HCT116 (cell line): ENCODE measurements at regions not wholly inside any gene's neighbourhood (a gene's known extent, or its start where the extent isn't known, plus 50 kb on each side); places are given as distances from the start of the nearest gene placed in this dataset.

Source experiments
- ATAC-seq: fragments of 200-7000 bp; cut with Tn5 transposase; 2 replicates; pipeline ENCODE4 v1.9.1; 2020; ENCODE audit warnings: mild to moderate bottlenecking, moderate library complexity
- BruUV-seq: library from RNA; stranded (reverse); fragments of 400-500 nt; replicated peaks from 2 replicates; lab custom pipeline; 2021; lab: Mats Ljungman, UMichigan
- CTCF ChIA-PET: fragments of 300-600 bp; sonication (Branson Sonifier 250); formaldehyde crosslinking; loops from one replicate; lab custom pipeline; 2021; ENCODE audit warnings: antibody characterized with exemption; lab: Charles Lee
- POLR2A ChIA-PET: fragments of 300-600, 350-600 bp; sonication (Branson Sonifier 250); formaldehyde crosslinking; loops from one replicate; lab custom pipeline; 2021; ENCODE audit warnings: antibody characterized with exemption; lab: Charles Lee
- RAD21 ChIA-PET, 2 experiments: fragments of 300-600 bp; sonication (Branson Sonifier 250); formaldehyde crosslinking; loops; one replicate each; lab custom pipeline; 2023; ENCODE audit warnings: low total read pairs in 2 of 2; ENCODE audit not compliant: uncharacterized antibody in 2 of 2, unreplicated experiment in 2 of 2, low non-redundant PET in 1 of 2; lab: Charles Lee
- DNase-seq: peaks from one replicate; pipeline ENCODE4 v3.0.0-alpha.2; 2010; ENCODE audit warnings: low read depth, low spot score
- H2AFZ ChIP-seq: fragments of 200-600 bp; shearing (Covaris generic), sonication (generic); 2 replicates; pipeline ENCODE4 v1.6.1; 2017; ENCODE audit warnings: low read depth, mixed run types, mixed read lengths, antibody characterized with exemption, low read length; ENCODE audit not compliant: poor library complexity, severe bottlenecking
- H3K27ac ChIP-seq: 2 replicates; pipeline ENCODE4 v1.5.1; 2012; ENCODE audit warnings: low read depth, low read length
- H3K27me3 ChIP-seq: fragments of 200-600 bp; sonication (generic); 2 replicates; pipeline ENCODE4 v1.6.1; 2016; ENCODE audit warnings: mixed run types, low read length, mixed read lengths; ENCODE audit not compliant: insufficient read depth
- H3K36me3 ChIP-seq, 2 experiments: fragments of 200-500 bp in 1 of 2; fragments of 200-600 bp in 1 of 2; sonication (Bioruptor generic) in 1 of 2; sonication (generic) in 1 of 2; 2 replicates each; pipeline versions ENCODE4 v1.5.1 to v1.6.1; 2014 to 2016; ENCODE audit warnings: low read length in 2 of 2, inconsistent platforms in 1 of 2, mixed read lengths in 1 of 2, mixed run types in 1 of 2; ENCODE audit not compliant: insufficient read depth in 2 of 2, control insufficient read depth in 1 of 2
- H3K4me1 ChIP-seq, 2 experiments: fragments of 200-600 bp in 1 of 2; sonication (generic) in 1 of 2; 2 replicates each; pipeline versions ENCODE4 v1.5.1 to v1.6.1; 2012 to 2017; ENCODE audit warnings: low read length in 2 of 2, inconsistent platforms in 1 of 2, mild to moderate bottlenecking in 1 of 2, mixed read lengths in 1 of 2, mixed run types in 1 of 2, moderate library complexity in 1 of 2; ENCODE audit not compliant: insufficient read depth in 2 of 2, control insufficient read depth in 1 of 2
- H3K4me2 ChIP-seq: fragments of 200-600 bp; sonication (generic); 2 replicates; pipeline ENCODE4 v1.6.1; 2017; ENCODE audit warnings: mixed run types, low read length, mixed read lengths
- H3K4me3 ChIP-seq, 2 experiments: fragments of 200-600 bp in 1 of 2; sonication (generic) in 1 of 2; replicated peaks in 1 of 2; 2 replicates each; pipeline ENCODE4 v1.5.1; 2011 to 2016; ENCODE audit warnings: low read length in 2 of 2, control low read depth in 1 of 2, low read depth in 1 of 2, mild to moderate bottlenecking in 1 of 2, mixed read lengths in 1 of 2, mixed run types in 1 of 2
- H3K79me2 ChIP-seq: fragments of 200-600 bp; sonication (generic); 2 replicates; pipeline ENCODE4 v1.6.1; 2017; ENCODE audit warnings: mild to moderate bottlenecking, mixed run types, low read length, moderate library complexity, mixed read lengths; ENCODE audit not compliant: insufficient read depth
- H3K9ac ChIP-seq: fragments of 200-600 bp; sonication (generic); 2 replicates; pipeline ENCODE4 v1.6.1; 2016; ENCODE audit warnings: low read length, mixed read lengths
- H3K9me2 ChIP-seq: fragments of 200-600 bp; sonication (generic), shearing (Covaris generic); 2 replicates; pipeline ENCODE4 v1.6.1; 2017; ENCODE audit warnings: mixed run types, mild to moderate bottlenecking, moderate library complexity; ENCODE audit not compliant: insufficient read depth
- H3K9me3 ChIP-seq, 2 experiments: fragments of 200-500 bp in 1 of 2; fragments of 200-600 bp in 1 of 2; sonication (Bioruptor generic) in 1 of 2; sonication (generic) in 1 of 2; 2 replicates each; pipeline ENCODE4 v1.6.1; 2014 to 2017; ENCODE audit warnings: low read length in 2 of 2, mixed read lengths in 2 of 2, inconsistent platforms in 1 of 2, low read depth in 1 of 2, mild to moderate bottlenecking in 1 of 2, mixed run types in 1 of 2, moderate library complexity in 1 of 2; ENCODE audit not compliant: control insufficient read depth in 1 of 2, insufficient read depth in 1 of 2
- H4K20me1 ChIP-seq: fragments of 200-600 bp; sonication (generic), shearing (Covaris generic); 2 replicates; pipeline ENCODE4 v1.6.1; 2017; ENCODE audit warnings: mixed run types, mild to moderate bottlenecking, moderate library complexity; ENCODE audit not compliant: insufficient read depth
- CBX3 ChIP-seq: IDR thresholded peaks from 2 replicates; pipeline ENCODE4 v1.6.1; 2012; ENCODE audit warnings: low read depth
- ELF1 ChIP-seq: IDR thresholded peaks from 2 replicates; pipeline ENCODE4 v1.6.1; 2012; ENCODE audit warnings: low read depth, borderline replicate concordance
- EZH2 ChIP-seq: fragments of 200-600 bp; sonication (generic); IDR thresholded peaks from 2 replicates; pipeline ENCODE4 v1.6.1; 2017; ENCODE audit warnings: antibody characterized with exemption, mixed run types
- EZH2phosphoT487 ChIP-seq: fragments of 200-600 bp; IDR thresholded peaks from 2 replicates; pipeline ENCODE4 v1.6.1; 2018; ENCODE audit warnings: antibody characterized with exemption, borderline replicate concordance
- JUND ChIP-seq: IDR thresholded peaks from 2 replicates; pipeline ENCODE4 v1.6.1; 2012
- POLR2A ChIP-seq: IDR thresholded peaks from 2 replicates; pipeline ENCODE4 v1.7.0; 2011; ENCODE audit warnings: borderline replicate concordance; ENCODE audit not compliant: insufficient read depth, insufficient read length; ENCODE audit errors: extremely low read depth
- POLR2AphosphoS5 ChIP-seq: IDR thresholded peaks from 2 replicates; pipeline ENCODE4 v1.6.1; 2011; ENCODE audit warnings: mild to moderate bottlenecking, low read depth, low read length, moderate library complexity
- RAD21 ChIP-seq: IDR thresholded peaks from 2 replicates; pipeline ENCODE4 v1.6.1; 2012; ENCODE audit warnings: low read depth, mild to moderate bottlenecking
- SIN3A ChIP-seq: IDR thresholded peaks from 2 replicates; pipeline ENCODE4 v1.6.1; 2012; ENCODE audit warnings: low read depth
- SP1 ChIP-seq: IDR thresholded peaks from 2 replicates; pipeline ENCODE4 v1.6.1; 2012; ENCODE audit warnings: low read depth
- SRF ChIP-seq: IDR thresholded peaks from 2 replicates; pipeline ENCODE4 v1.6.1; 2012; ENCODE audit warnings: low read depth
- ZFX ChIP-seq: fragments of 450-650 bp; IDR thresholded peaks from 2 replicates; pipeline ENCODE4 v1.6.1; 2017
- ZNF274 ChIP-seq: fragments of 200-500 bp; sonication (Bioruptor generic); IDR thresholded peaks from 2 replicates; pipeline ENCODE4 v1.6.1; 2014; ENCODE audit warnings: mild to moderate bottlenecking, low read depth, low read length, inconsistent platforms
- intact Hi-C: fragments of 100-400 bp; cut with micrococcal nuclease; formaldehyde crosslinking; loops from 2 replicates; pipeline ENCODE4 v1.10.0; 2022
- TF ChIP-seq, protein P1 (sequence below): IDR thresholded peaks from 2 replicates; pipeline ENCODE4 v1.6.1; 2012
- TF ChIP-seq, protein P2 (sequence below): IDR thresholded peaks from 2 replicates; pipeline ENCODE4 v1.6.1; 2012
- TF ChIP-seq, protein P3 (sequence below): IDR thresholded peaks from 2 replicates; pipeline ENCODE4 v1.6.1; 2012; ENCODE audit warnings: low read depth

DNA sequence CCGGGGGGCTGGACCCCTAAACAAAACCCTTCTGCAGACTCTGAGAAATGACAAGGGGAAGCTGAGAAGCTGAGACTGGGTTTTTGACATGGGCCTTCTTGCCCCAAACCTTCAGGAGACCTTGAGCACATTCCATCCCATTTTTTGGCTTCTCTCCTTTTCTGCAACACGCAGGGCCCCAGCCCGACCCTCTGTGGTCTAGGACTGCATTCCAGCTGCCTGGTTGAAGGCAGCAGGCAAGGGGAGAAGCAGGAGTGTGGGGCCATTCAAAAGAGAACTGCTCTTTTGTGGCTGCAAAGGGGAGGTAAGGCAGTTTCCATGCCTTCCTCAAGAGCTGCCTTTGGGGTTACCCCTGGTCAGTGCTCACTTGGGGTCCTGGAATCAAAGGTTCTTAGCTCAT, 263.0 kb downstream of the TLE3 start:
- CTCF ChIA-PET: no interaction called here
- no peak overlapping the region for H2AFZ ChIP-seq
- intact Hi-C loops: no loop called here
- H3K9me2 ChIP-seq: no peaks in the 10 kb centered on the region
- TF ChIP-seq RAD21 (no peak), POLR2A (no peak), SRF (no peak), ZNF274 (no peak), EZH2 (no peak), EZH2phosphoT487 (no peak), POLR2AphosphoS5 (no peak), CBX3 (no peak), SP1 (no peak), JUND (no peak), ZFX (no peak), ELF1 (no peak), SIN3A (no peak)
- TF ChIP-seq, protein P1, sequence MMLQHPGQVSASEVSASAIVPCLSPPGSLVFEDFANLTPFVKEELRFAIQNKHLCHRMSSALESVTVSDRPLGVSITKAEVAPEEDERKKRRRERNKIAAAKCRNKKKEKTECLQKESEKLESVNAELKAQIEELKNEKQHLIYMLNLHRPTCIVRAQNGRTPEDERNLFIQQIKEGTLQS: no peak
- TF ChIP-seq, protein P2, sequence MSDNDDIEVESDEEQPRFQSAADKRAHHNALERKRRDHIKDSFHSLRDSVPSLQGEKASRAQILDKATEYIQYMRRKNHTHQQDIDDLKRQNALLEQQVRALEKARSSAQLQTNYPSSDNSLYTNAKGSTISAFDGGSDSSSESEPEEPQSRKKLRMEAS: no peak
- TF ChIP-seq, protein P3, sequence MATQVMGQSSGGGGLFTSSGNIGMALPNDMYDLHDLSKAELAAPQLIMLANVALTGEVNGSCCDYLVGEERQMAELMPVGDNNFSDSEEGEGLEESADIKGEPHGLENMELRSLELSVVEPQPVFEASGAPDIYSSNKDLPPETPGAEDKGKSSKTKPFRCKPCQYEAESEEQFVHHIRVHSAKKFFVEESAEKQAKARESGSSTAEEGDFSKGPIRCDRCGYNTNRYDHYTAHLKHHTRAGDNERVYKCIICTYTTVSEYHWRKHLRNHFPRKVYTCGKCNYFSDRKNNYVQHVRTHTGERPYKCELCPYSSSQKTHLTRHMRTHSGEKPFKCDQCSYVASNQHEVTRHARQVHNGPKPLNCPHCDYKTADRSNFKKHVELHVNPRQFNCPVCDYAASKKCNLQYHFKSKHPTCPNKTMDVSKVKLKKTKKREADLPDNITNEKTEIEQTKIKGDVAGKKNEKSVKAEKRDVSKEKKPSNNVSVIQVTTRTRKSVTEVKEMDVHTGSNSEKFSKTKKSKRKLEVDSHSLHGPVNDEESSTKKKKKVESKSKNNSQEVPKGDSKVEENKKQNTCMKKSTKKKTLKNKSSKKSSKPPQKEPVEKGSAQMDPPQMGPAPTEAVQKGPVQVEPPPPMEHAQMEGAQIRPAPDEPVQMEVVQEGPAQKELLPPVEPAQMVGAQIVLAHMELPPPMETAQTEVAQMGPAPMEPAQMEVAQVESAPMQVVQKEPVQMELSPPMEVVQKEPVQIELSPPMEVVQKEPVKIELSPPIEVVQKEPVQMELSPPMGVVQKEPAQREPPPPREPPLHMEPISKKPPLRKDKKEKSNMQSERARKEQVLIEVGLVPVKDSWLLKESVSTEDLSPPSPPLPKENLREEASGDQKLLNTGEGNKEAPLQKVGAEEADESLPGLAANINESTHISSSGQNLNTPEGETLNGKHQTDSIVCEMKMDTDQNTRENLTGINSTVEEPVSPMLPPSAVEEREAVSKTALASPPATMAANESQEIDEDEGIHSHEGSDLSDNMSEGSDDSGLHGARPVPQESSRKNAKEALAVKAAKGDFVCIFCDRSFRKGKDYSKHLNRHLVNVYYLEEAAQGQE: no peak
- TF ChIP-seq, all 23 proteins: peak for 0
- ATAC-seq (no peak), DNase-seq (no peak)
- Histone ChIP-seq H3K27me3 (peaks cover 3% of the 10 kb centered on the region; the same call in 1 of the 2 replicates), H3K9me3 (no peaks in the 10 kb centered on the region), H3K36me3 (no peaks in the 10 kb centered on the region), H3K4me3 (no peak overlapping the region), H4K20me1 (no peaks in the 10 kb centered on the region), H3K9ac (no peak overlapping the region), H3K4me1 (peaks cover 0 to 4% of the 10 kb centered on the region in 2 experiments; a peak in 1 of 4 replicates), H3K4me2 (no peak overlapping the region), H3K27ac (no peak overlapping the region), H3K79me2 (no peaks in the 10 kb centered on the region)
- ChIA-PET RAD21 (no interaction called here), POLR2A (no interaction called here)
- no TSS peak for BruUV-seq
